NCI-H2196 (cell line): ENCODE measurements at regions not wholly inside any gene's neighbourhood (a gene's known extent, or its start where the extent isn't known, plus 50 kb on each side); places are given as distances from the start of the nearest gene placed in this dataset.
A peak's percentile ranks its signal among the peaks of the same experiment; 100 is the strongest.
"Not testable (repeated sequence)": the region's sequence is repeated elsewhere in the genome, so short reads cannot be mapped to it uniquely, and the experiment has no call there.

Source experiments
- DNase-seq: peaks from one replicate; lab custom pipeline; 2025; ENCODE audit not compliant: unreplicated experiment; lab: John Stamatoyannopoulos, UW

DNA sequence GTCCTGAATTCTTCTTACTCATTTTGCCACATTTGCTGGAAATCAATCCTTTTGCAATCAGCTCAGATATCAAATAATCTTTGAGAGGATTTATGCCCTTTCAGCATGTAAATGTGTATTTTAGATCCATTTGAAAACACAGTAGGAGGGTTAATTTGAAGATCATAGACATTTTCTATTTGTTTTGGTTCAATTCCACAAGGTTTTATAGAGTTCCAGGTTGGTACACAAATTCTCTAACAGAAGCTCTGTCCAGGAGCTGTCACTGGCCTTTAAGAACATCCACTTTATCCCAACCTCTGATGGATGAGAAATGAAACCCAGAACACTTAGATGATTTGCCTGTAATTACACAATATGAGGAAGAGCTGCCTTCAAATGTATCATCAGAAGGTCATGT, 157.3 kb upstream of the CHAC2 start:
- DNase-seq: no peak

GRCh38 chr2:53609551-53609950, 158.1 kb upstream of the CHAC2 start:
- DNase-seq: no peak

- no peak for DNase-seq
Observed at GRCh38 chr2:53608293-53608692, 159.3 kb upstream of the CHAC2 start.

DNA sequence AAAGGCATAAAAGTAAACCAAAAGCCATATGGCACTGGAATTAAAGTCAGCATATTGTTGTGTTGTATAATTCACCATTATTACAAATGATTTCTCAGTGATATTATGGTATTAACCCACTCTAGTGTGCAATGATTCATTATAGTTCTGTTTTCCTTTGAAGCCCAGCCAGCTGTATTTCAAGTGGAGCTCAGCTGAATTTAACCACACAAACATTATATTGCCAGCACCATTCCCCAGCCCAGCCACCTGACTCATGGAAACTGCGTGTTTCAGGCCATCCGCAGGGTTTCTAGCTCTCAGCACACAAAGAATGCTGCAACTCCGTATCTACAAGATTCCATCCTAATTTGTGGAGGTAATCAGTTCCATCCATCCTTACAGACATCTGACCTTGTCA, 166.8 kb upstream of the CHAC2 start:
- DNase-seq: peak; percentile 5

DNA sequence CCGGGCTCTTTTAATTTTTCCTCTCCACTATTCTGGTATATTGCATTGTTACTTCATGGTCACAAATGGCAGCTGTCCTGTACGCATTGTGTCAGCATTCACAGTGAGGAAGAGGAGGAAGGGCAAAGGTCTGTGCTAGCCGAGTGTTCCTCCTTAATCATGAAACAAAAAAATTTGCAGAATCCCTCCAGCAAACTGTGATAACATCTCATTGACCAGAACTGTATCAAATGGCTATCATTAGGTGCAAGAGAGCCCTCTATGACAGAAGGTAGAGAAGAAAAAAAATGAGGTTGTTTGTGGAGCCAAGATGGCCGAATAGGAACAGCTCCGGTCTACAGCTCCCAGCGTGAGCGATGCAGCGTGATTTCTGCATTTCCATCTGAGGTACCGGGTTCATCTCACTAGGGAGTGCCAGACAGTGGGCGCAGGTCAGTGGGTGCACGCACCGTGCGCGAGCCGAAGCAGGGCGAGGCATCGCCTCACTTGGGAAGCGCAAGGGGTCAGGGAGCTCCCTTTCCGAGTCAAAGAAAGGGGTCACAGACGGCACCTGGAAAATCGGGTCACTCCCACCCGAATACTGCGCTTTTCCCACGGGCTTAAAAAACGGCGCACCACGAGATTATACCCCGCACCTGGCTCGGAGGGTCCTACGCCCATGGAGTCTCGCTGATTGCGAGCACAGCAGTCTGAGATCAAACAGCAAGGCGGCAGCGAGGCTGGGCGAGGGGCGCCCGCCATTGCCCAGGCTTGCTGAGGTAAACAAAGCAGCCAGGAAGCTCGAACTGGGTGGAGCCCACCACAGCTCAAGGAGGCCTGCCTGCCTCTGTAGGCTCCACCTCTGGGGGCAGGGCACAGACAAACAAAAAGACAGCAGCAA, 180.6 kb upstream of the CHAC2 start:
- not testable (repeated sequence) for DNase-seq

GRCh38 chr2:53584986-53585385, 182.6 kb upstream of the CHAC2 start:
- no peak for DNase-seq

GRCh38 chr2:53583583-53583982, 184.0 kb upstream of the CHAC2 start:
- DNase-seq: no peak

GRCh38 chr2:53582556-53582955, 185.0 kb upstream of the CHAC2 start:
- no peak for DNase-seq

DNA sequence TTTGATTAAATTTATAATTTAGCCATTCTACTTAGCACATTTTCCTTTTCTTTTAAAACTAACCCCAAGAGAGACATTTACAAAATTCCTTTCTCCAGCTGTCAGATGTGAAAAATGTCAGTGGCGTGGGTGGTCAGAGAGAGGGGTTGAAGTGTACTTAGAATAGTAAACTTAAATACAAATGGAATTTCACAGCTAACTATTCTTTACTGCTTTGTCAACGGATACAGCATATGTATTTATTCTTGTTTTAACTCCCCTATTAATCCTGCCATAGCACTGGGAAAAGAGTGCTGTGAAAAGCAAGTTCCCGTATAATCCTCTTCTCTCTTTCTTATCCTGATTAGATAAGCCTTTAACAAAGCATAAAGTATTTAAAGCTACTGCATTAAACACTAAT, 191.4 kb upstream of the CHAC2 start:
- no peak for DNase-seq

GRCh38 chr2:53575721-53576124, 191.9 kb upstream of the CHAC2 start:
- no peak for DNase-seq

DNA sequence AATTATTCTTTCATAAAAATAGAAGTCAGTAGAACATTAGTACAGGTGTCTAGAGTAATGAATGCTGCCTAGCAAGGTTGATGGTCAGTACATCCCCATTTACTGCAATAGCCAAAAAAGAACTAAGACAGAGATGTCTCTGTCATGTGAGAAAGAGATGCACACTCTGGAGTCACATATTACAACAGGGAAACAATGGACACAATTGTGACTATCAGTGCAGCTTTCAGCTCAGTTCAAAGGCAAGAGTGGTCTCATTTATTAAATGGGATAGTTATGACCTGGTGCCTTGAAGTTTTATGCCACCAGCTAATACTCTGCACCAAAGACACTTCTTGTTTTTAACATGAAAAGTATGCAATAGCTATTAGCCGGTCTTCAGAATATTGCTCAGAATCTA, 194.9 kb upstream of the CHAC2 start:
- no peak for DNase-seq

- no peak for DNase-seq
Observed at GRCh38 chr2:53569957-53570727, 197.5 kb upstream of the CHAC2 start.

DNA sequence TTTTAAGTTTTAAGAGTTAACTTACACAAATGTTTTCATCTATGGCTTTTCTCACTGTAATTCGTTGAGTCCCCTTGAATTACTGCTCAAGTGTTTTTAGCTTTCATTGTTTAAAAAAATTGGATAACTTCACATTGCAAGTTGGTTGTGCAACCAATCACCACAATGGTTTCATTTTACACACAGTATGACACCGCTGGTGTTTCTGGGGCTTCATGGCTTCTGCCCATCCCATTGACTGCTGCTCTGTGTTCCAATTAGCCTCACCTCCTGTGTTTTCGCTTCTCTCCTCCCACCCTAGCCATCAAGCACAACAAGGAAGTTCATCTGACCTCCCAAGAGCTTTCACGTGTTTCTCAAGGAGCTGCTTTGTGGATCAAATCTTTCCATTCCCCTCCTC, 199.1 kb upstream of the CHAC2 start:
- no peak for DNase-seq

GRCh38 chr2:53567073-53567472, 200.5 kb upstream of the CHAC2 start:
- DNase-seq: no peak

- no peak for DNase-seq
Observed at GRCh38 chr2:53562407-53562806, 205.2 kb upstream of the CHAC2 start.

GRCh38 chr2:53561155-53561554, 206.4 kb upstream of the CHAC2 start:
- DNase-seq: no peak

- DNase-seq: no peak
Observed at GRCh38 chr2:53559302-53559966, 208.2 kb upstream of the CHAC2 start.

GRCh38 chr2:53558867-53559266, 208.7 kb upstream of the CHAC2 start:
- DNase-seq: no peak

- DNase-seq: no peak
Observed at GRCh38 chr2:53549497-53549896, 218.1 kb upstream of the CHAC2 start.

DNA sequence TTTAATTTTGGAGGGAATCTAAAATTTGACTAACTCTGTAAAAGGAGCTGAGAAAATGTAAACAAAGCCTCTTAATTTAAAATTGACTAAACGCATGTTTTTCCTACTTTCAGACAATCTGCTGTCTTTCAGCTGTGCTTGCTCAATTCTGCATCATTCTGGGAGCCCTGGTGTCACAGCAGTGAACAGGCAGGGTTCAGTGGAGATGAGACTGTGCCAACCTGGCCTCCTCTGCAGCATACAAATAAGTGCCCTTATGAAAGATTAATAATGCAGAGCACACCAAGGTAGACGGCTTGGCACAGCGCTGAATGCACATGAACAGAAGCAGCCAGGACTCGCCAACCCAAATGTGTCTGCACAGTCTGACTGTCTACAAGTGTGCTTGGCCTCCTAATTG, 222.0 kb upstream of the CHAC2 start:
- DNase-seq: no peak

- no peak for DNase-seq
Observed at GRCh38 chr2:53544871-53545558, 222.6 kb upstream of the CHAC2 start.
